Neutrophil (primary cell): ENCODE measurements at regions not wholly inside any gene's neighbourhood (a gene's known extent, or its start where the extent isn't known, plus 50 kb on each side); places are given as distances from the start of the nearest gene placed in this dataset.

Experiments used
- H3K27ac ChIP-seq: fragments of 200-600 bp; sonication (generic); 2 replicates; pipeline ENCODE4 v1.5.1; 2016; ENCODE audit warnings: mild to moderate bottlenecking, moderate library complexity
- H3K27me3 ChIP-seq: fragments of 200-600 bp; sonication (generic); 2 replicates; pipeline ENCODE4 v1.6.0; 2016; ENCODE audit warnings: mild to moderate bottlenecking
- H3K36me3 ChIP-seq: fragments of 200-600 bp; sonication (generic); 2 replicates; pipeline ENCODE4 v1.5.1; 2017
- H3K4me1 ChIP-seq, 2 experiments: fragments of 200-600 bp in 1 of 2; sonication (generic) in 1 of 2; 1 replicate in 1 of 2; 2 replicates in 1 of 2; pipeline versions ENCODE4 v1.5.1 to v1.6.1; 2013 to 2016; ENCODE audit warnings: low read depth in 1 of 2, low read length in 1 of 2, mild to moderate bottlenecking in 1 of 2, moderate library complexity in 1 of 2; ENCODE audit not compliant: control insufficient read depth in 1 of 2, insufficient read depth in 1 of 2
- H3K4me3 ChIP-seq, 2 experiments: fragments of 200-600 bp in 1 of 2; sonication (generic) in 1 of 2; 1 replicate in 1 of 2; 2 replicates in 1 of 2; pipeline ENCODE4 v1.5.1; 2013 to 2016; ENCODE audit warnings: low read depth in 1 of 2, low read length in 1 of 2, mild to moderate bottlenecking in 1 of 2, moderate library complexity in 1 of 2
- H3K9me3 ChIP-seq: fragments of 200-600 bp; sonication (generic); 2 replicates; pipeline ENCODE4 v1.5.1; 2016
- TF ChIP-seq, protein P1 (sequence below): fragments of 200-600 bp; sonication (generic); IDR thresholded peaks from 2 replicates; pipeline ENCODE4 v1.5.1; 2016; ENCODE audit warnings: antibody characterized with exemption

- H3K27me3 ChIP-seq = no peaks in the 10 kb centered on the region
- H3K4me1 ChIP-seq = peaks cover 33 to 45% of the 10 kb centered on the region in 2 experiments
- no peaks in the 10 kb centered on the region for H3K9me3 ChIP-seq
- TF ChIP-seq, protein P1, sequence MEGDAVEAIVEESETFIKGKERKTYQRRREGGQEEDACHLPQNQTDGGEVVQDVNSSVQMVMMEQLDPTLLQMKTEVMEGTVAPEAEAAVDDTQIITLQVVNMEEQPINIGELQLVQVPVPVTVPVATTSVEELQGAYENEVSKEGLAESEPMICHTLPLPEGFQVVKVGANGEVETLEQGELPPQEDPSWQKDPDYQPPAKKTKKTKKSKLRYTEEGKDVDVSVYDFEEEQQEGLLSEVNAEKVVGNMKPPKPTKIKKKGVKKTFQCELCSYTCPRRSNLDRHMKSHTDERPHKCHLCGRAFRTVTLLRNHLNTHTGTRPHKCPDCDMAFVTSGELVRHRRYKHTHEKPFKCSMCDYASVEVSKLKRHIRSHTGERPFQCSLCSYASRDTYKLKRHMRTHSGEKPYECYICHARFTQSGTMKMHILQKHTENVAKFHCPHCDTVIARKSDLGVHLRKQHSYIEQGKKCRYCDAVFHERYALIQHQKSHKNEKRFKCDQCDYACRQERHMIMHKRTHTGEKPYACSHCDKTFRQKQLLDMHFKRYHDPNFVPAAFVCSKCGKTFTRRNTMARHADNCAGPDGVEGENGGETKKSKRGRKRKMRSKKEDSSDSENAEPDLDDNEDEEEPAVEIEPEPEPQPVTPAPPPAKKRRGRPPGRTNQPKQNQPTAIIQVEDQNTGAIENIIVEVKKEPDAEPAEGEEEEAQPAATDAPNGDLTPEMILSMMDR = no peak
- peak overlapping the region; percentile 46 for H3K27ac ChIP-seq
- no peak overlapping the region for H3K4me3 ChIP-seq
- no peaks in the 10 kb centered on the region for H3K36me3 ChIP-seq
These were observed 104.5 kb upstream of the MKLN1 start for GRCh38 chr7:131223151-131223550.

- Histone ChIP-seq H3K27ac (peak overlapping the region; percentile 56), H3K36me3 (no peaks in the 10 kb centered on the region), H3K9me3 (no peaks in the 10 kb centered on the region), H3K27me3 (no peaks in the 10 kb centered on the region), H3K4me3 (no peak overlapping the region), H3K4me1 (peaks cover 18 to 35% of the 10 kb centered on the region in 2 experiments)
- TF ChIP-seq, protein P1 = no peak
These were observed 102.7 kb upstream of the MKLN1 start for GRCh38 chr7:131224996-131225395.

DNA sequence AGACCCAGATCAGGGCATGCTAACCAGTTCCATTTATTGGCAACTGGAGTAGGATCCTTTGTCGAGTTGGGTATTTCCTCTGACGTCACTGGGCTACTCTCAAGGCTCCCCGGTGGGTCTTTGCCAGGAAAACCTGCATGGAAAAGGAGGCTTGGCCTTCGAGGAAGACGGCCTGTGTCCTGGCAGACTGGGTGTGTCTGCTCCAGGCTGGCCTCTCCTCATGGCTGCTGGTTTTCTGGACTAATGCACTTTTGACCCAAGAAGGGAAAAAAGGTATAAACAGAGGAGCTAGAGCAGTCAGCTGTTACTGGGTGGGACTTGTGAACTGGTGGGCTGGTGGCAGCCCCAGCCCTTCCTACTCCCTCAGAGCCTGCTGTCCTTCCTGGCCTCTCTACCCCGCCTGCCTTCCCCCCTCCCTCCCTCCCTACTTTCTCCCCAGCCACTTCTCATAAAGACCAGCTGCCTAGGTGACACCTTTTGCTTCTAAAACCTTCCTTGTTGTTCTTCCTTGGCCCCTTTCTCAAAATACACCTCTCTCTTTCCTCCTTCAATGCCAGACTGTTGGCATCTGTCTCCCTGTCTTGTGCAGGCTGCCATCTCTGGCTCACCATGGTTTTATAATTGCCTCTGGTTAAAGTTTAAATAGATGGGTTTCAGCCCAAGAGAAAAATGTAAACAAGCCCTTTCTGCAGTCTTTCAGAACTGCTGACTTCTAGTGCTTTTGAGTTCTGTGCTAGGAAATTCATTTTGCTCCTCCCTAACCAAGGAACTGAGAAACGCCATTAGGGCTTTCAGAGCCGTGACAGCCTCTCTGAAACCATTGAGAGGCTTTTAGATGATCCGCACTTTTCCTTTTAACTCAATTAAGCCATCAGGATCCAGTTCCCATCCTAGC lies 101.8 kb upstream of the MKLN1 start:
- Histone ChIP-seq H3K9me3 (no peaks in the 10 kb centered on the region), H3K4me1 (peaks cover 20 to 35% of the 10 kb centered on the region in 2 experiments), H3K27ac (peak overlapping the region; percentile 56), H3K4me3 (no peak overlapping the region), H3K36me3 (no peaks in the 10 kb centered on the region), H3K27me3 (no peaks in the 10 kb centered on the region)
- TF ChIP-seq, protein P1 = no peak

GRCh38 chr7:131226514-131226865 lies 101.2 kb upstream of the MKLN1 start:
- Histone ChIP-seq H3K27ac (peak overlapping the region; percentile 56), H3K4me1 (peaks cover 23 to 38% of the 10 kb centered on the region in 2 experiments), H3K9me3 (no peaks in the 10 kb centered on the region), H3K36me3 (no peaks in the 10 kb centered on the region), H3K27me3 (no peaks in the 10 kb centered on the region), H3K4me3 (no peak overlapping the region)
- TF ChIP-seq, protein P1 = no peak

DNA sequence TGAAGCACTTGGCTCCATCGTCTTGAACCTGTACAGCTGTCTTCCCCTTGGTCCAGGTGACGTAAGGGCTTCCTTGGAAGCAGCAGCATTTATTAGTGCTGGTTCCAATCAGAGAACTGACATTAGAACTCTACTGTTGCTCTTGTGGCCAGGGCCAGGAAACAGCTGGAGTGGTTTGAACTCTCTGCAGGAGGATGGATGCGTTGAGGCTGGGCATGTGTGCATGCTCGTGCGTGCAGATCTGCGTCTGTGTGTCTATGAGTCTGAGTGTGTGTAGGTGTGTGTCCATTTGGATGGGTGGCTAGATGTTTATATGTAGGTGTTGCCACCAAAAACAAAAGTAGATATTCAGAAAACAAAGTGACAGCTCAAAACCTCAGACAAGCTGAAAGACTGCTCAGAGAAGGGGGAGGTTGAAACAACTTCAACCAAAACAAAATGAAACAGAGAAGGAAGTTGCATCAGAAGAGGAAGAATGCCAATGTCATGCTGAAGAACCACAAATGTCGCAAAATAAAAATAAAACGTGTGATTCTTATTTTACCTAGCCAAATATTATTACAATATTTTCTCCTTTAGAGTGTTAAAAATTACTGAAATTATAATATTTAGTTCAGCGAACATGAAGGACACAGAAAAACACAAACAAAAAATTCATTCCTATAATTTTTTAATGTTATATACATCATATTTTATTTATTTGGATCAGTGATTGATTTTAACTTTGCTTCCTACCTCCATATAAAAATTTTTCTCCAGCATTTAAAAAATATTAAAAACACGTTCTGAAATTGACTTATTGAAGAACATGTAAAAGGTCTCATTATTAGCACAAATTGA lies 96.1 kb upstream of the MKLN1 start:
- Histone ChIP-seq H3K27me3 (no peaks in the 10 kb centered on the region), H3K27ac (peak overlapping the region; percentile 99), H3K9me3 (no peaks in the 10 kb centered on the region), H3K36me3 (no peaks in the 10 kb centered on the region), H3K4me3 (peak overlapping the region; percentile 22 to 58), H3K4me1 (peaks cover 35 to 53% of the 10 kb centered on the region in 2 experiments)
- TF ChIP-seq, protein P1 = peak; percentile 21
